ENCODE measurements at regions not wholly inside any gene's neighbourhood (a gene's known extent, or its start where the extent isn't known, plus 50 kb on each side); places are given as distances from the start of the nearest gene placed in this dataset.

DNA sequence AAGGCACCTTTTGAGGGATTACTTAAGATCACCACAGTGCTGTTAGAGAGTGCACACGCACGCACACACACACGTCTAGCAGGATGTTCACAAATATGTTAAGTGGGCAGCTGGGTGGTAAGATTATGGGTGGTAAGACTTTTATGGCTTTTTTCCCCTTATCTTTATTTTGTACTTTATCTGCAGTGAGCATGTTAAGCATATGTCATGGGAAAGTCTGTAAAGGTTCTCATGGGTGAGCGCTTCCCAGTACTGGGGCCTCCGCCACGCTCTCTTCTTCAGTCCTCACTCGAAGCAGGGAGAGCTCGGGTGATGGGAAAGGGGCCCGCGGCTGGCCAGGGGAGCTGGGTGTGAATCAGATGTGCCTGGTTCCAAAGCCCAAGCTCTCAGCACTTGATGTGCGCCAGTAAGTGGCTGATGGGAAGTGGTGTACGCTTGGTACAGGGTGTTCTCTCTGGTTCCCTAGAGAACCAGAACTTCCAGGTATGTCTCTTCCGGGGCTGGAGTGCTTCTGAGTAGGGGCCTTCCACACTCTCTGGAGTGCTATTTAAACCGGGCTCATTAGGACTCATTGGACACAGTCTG, 83.9 kb upstream of the YWHAQ start:
- Histone ChIP-seq H3K79me2 (ENCODE audit: low read length) (no peaks in the 10 kb centered on the region), H3K9me3 (ENCODE audit: low read length) (no peaks in the 10 kb centered on the region), H3F3A (ENCODE audit: low read length, unreplicated experiment) (no peaks in the 10 kb centered on the region), H3K36me3 (ENCODE audit: low read depth, low read length) (no peaks in the 10 kb centered on the region), H2AFZ (ENCODE audit: low read length) (no peak overlapping the region), H3K27me3 (ENCODE audit: low read length) (no peaks in the 10 kb centered on the region), H3K4me3 (ENCODE audit: low read length) (no peak overlapping the region), H3K27ac (ENCODE audit: low read length) (no peak overlapping the region), H4K20me1 (ENCODE audit: low read length) (no peaks in the 10 kb centered on the region), H3K9ac (ENCODE audit: low read length) (no peak overlapping the region), H3K4me1 (ENCODE audit: insufficient read depth, low read length) (peaks cover 11% of the 10 kb centered on the region; the same call in 1 of the 2 replicates), H3K4me2 (ENCODE audit: low read length) (no peak overlapping the region), H3K9me2 (replicated peaks; ENCODE audit: low read length) (no peaks in the 10 kb centered on the region)
- DNase-seq (no peak), ATAC-seq (no peak)
- ChIA-PET CTCF (no interaction called here), POLR2A (ENCODE audit: unreplicated experiment) (interaction anchor here (0.6 kb wide), 1 partner anchor 150 kb away, joined by 3 read pairs; no protein-coding TSS in a partner anchor)
- BruUV-seq (replicated peaks), result no TSS peak
- intact Hi-C loops (cut with micrococcal nuclease), result no loop called here
- TF ChIP-seq EZH2phosphoT487 (IDR thresholded peaks at IDR 0.05; ENCODE audit: borderline replicate concordance, low read length) (no peak), EZH2 (IDR thresholded peaks at IDR 0.05; ENCODE audit: low read length, unreplicated experiment) (no peak)
- TF ChIP-seq, protein P1, sequence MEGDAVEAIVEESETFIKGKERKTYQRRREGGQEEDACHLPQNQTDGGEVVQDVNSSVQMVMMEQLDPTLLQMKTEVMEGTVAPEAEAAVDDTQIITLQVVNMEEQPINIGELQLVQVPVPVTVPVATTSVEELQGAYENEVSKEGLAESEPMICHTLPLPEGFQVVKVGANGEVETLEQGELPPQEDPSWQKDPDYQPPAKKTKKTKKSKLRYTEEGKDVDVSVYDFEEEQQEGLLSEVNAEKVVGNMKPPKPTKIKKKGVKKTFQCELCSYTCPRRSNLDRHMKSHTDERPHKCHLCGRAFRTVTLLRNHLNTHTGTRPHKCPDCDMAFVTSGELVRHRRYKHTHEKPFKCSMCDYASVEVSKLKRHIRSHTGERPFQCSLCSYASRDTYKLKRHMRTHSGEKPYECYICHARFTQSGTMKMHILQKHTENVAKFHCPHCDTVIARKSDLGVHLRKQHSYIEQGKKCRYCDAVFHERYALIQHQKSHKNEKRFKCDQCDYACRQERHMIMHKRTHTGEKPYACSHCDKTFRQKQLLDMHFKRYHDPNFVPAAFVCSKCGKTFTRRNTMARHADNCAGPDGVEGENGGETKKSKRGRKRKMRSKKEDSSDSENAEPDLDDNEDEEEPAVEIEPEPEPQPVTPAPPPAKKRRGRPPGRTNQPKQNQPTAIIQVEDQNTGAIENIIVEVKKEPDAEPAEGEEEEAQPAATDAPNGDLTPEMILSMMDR (conservative IDR thresholded peaks at IDR 0.05; ENCODE audit: low read depth, low read length), result no peak

DNA sequence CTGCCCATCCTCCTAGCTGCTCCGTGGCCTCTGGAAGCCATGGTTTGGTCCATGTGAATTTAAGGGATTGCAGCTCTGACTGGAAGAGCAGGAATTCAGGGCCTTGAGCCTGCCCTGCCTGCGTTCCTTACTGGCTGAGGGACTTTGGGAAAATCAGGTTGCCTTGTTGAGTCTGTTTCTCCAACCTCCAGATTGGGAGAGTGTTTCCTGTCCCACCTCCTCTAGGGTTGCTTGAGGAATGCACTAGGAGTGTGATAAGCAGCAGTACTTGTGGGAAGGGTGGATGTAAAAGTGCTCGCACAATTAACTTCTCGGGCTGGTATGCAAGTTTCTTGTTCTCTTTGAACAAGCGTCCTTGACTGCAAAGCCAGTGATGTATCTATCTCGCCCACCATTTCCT, 84.4 kb upstream of the YWHAQ start:
- H3K9me3 ChIP-seq (ENCODE audit: low read length), result no peaks in the 10 kb centered on the region
- no peak overlapping the region for H3K4me3 ChIP-seq (ENCODE audit: low read length)
- TF ChIP-seq EZH2phosphoT487 (IDR thresholded peaks at IDR 0.05; ENCODE audit: borderline replicate concordance, low read length) (no peak), EZH2 (IDR thresholded peaks at IDR 0.05; ENCODE audit: low read length, unreplicated experiment) (no peak)
- TF ChIP-seq, protein P1 (conservative IDR thresholded peaks at IDR 0.05; ENCODE audit: low read depth, low read length), result no peak
- CTCF ChIA-PET, result no interaction called here
- no peak overlapping the region for H3K4me2 ChIP-seq (ENCODE audit: low read length)
- no peaks in the 10 kb centered on the region for H4K20me1 ChIP-seq (ENCODE audit: low read length)
- no peak overlapping the region for H3K9ac ChIP-seq (ENCODE audit: low read length)
- DNase-seq, result no peak
- no peak overlapping the region for H2AFZ ChIP-seq (ENCODE audit: low read length)
- H3K79me2 ChIP-seq (ENCODE audit: low read length), result no peaks in the 10 kb centered on the region
- H3K27me3 ChIP-seq (ENCODE audit: low read length), result no peaks in the 10 kb centered on the region
- POLR2A ChIA-PET (ENCODE audit: unreplicated experiment), result no interaction called here
- H3K27ac ChIP-seq (ENCODE audit: low read length), result no peak overlapping the region
- ATAC-seq, result no peak
- H3K9me2 ChIP-seq (replicated peaks; ENCODE audit: low read length), result no peaks in the 10 kb centered on the region
- BruUV-seq (replicated peaks), result no TSS peak
- no peaks in the 10 kb centered on the region for H3K36me3 ChIP-seq (ENCODE audit: low read depth, low read length)
- H3K4me1 ChIP-seq (ENCODE audit: insufficient read depth, low read length), result peaks cover 5% of the 10 kb centered on the region; the same call in 1 of the 2 replicates
- intact Hi-C loops (cut with micrococcal nuclease), result no loop called here
- no peaks in the 10 kb centered on the region for H3F3A ChIP-seq (ENCODE audit: low read length, unreplicated experiment)

DNA sequence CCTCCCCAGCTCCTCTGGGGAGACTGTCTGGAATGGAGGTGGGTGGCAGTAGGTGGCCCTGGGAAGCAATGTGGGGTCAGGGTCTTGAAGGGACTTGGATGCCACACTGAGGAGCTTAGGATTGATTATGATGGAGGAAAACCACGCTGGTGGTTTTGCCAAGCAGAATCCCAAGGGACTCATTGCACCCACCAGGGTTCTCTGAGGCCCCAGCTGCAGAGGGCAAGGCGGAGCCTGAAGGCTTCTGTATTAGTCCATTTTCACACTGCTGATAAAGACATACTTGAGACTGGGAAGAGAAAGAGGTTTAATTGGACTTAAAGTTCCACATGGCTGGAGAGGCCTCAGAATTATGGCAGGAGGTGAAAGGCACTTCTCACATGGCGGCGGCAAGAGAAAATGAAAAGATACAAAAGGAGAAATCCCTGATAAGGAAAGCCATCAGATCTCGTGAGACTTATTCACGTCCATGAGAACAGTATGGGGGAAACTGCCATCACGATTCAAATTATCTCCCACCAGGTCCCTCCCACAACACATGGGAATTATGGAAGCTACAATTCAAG, 87.2 kb upstream of the YWHAQ start:
- Histone ChIP-seq H3K79me2 (ENCODE audit: low read length) (no peaks in the 10 kb centered on the region), H3K27me3 (ENCODE audit: low read length) (no peaks in the 10 kb centered on the region), H3K9me2 (replicated peaks; ENCODE audit: low read length) (no peaks in the 10 kb centered on the region), H3K4me2 (ENCODE audit: low read length) (no peak overlapping the region), H3F3A (ENCODE audit: low read length, unreplicated experiment) (no peaks in the 10 kb centered on the region), H3K27ac (ENCODE audit: low read length) (no peak overlapping the region), H3K36me3 (ENCODE audit: low read depth, low read length) (no peaks in the 10 kb centered on the region), H4K20me1 (ENCODE audit: low read length) (no peaks in the 10 kb centered on the region), H3K9ac (ENCODE audit: low read length) (no peak overlapping the region), H3K4me1 (ENCODE audit: insufficient read depth, low read length) (no peaks in the 10 kb centered on the region), H2AFZ (ENCODE audit: low read length) (no peak overlapping the region), H3K4me3 (ENCODE audit: low read length) (no peak overlapping the region), H3K9me3 (ENCODE audit: low read length) (no peaks in the 10 kb centered on the region)
- no TSS peak for BruUV-seq (replicated peaks)
- no peak for ATAC-seq
- intact Hi-C loops (cut with micrococcal nuclease), result no loop called here
- DNase-seq, result no peak
- CTCF ChIA-PET, result no interaction called here
- no peak for TF ChIP-seq EZH2 (IDR thresholded peaks at IDR 0.05; ENCODE audit: low read length, unreplicated experiment)
- TF ChIP-seq, protein P1 (conservative IDR thresholded peaks at IDR 0.05; ENCODE audit: low read depth, low read length), result no peak
- no peak for TF ChIP-seq EZH2phosphoT487 (IDR thresholded peaks at IDR 0.05; ENCODE audit: borderline replicate concordance, low read length)
- POLR2A ChIA-PET (ENCODE audit: unreplicated experiment), result no interaction called here
